Hepatic stellate cell (primary cell): ENCODE measurements at regions not wholly inside any gene's neighbourhood (a gene's known extent, or its start where the extent isn't known, plus 50 kb on each side); places are given as distances from the start of the nearest gene placed in this dataset.
A peak's percentile ranks its signal among the peaks of the same experiment; 100 is the strongest.

Experiments used
- DNase-seq: peaks from one replicate; pipeline ENCODE4 v3.0.0; 2011; ENCODE audit warnings: low spot score

GRCh38 chr2:150586858-150587257 is 99.4 kb upstream of the RND3 start:
- peak; percentile 45 for DNase-seq

GRCh38 chr2:150585221-150585971 is 97.9 kb upstream of the RND3 start:
- DNase-seq = no peak

- DNase-seq = no peak
Observed at GRCh38 chr2:150584081-150584480, 96.6 kb upstream of the RND3 start.

- DNase-seq = no peak
Observed at GRCh38 chr2:150581717-150582472, 94.4 kb upstream of the RND3 start.

- DNase-seq = no peak
Observed at GRCh38 chr2:150578481-150578880, 91.0 kb upstream of the RND3 start.

- DNase-seq = no peak
Observed at GRCh38 chr2:150575861-150576260, 88.4 kb upstream of the RND3 start.

DNA sequence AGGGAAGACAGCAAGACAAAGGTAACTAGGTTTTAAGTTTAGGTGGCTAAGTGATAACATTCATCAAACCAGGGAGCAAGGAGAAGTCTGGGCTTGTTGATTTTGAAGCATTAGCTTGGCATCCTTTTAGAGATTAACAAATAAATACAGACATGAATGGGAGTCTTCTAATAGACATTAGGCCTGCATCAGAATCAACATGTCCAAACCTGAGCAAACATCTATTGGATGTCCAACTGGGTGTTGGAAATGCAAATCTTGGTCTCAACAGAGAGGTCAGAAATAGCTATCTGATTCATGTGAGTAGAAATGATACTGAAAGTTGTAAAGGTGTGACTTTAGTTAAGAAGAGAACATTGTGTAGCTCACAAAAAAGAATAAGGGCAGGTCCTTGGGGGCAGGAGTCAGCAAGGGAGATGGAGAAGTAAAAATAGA is 85.5 kb upstream of the RND3 start:
- no peak for DNase-seq

- DNase-seq = no peak
Observed at GRCh38 chr2:150572194-150572766, 84.8 kb upstream of the RND3 start.

- no peak for DNase-seq
Observed at GRCh38 chr2:150571121-150571520, 83.7 kb upstream of the RND3 start.

DNA sequence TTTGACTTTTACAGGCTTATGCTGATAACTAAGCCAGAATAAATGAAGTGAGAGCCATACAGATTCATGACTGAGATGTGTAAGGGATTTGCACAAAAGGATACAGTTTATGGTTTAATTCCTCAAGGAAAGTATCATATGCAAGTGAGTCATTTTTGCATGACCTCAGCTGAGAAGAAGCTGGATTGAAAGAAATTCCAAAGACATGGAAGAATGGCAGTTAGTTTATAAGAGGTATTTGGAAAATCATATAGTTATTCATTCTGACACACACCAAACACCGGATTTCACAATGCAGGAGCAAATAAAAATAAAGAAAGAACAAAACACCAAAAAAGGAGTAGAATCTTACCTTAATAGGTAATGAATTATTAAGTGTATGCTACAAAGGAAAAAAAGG is 83.2 kb upstream of the RND3 start:
- DNase-seq = peak; percentile 60

- no peak for DNase-seq
Observed at GRCh38 chr2:150569761-150570160, 82.3 kb upstream of the RND3 start.

DNA sequence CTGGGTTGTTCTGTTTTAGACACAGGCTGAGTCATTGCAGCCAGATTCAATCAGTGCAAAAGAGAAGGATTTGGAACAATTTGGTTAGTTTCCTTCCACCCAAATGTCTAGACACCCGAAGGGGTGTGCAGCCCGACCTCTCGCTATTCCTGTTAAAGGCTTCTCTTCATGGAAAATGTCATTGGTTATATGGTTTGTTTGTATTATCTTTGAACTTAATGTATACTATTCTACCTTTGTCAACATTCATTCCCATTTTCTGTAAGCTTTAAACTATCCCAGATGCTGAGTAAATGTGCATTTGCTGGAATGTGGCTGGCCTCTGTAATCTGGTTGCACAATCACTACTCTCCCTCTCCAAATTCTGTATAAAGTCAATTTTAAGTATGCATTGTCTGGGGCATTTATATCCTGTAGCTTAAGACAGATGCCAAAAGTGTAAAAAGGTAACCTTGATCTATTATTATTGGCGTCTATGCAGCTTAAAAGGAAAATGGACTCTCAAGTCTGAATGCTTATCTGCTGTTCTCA is 80.4 kb upstream of the RND3 start:
- no peak for DNase-seq

DNA sequence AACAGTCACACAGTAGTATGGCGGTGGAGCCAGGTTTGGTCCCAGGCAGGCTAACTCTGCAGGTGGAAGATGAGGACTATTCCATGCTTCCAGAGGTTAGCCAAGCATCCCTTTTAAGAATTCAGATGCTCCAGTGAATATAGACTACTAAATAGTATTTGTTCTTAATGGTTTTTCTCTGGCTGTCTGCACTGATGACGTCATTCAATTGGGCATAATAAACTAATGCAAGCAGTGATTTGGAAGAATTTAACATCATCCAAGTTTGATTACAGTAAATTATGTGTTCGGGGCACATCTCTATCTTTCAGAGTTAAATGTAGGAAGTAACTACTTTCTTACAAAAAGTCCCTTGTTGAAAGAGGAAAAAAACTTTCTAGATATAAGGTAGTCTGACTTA is 78.8 kb upstream of the RND3 start:
- no peak for DNase-seq

- DNase-seq = no peak
Observed at GRCh38 chr2:150561076-150561475, 73.6 kb upstream of the RND3 start.

GRCh38 chr2:150557020-150557600 is 69.6 kb upstream of the RND3 start:
- no peak for DNase-seq

- DNase-seq = no peak
Observed at GRCh38 chr2:150555611-150556356, 68.3 kb upstream of the RND3 start.

GRCh38 chr2:150554046-150554445 is 66.6 kb upstream of the RND3 start:
- DNase-seq = no peak

GRCh38 chr2:150552041-150552820 is 64.8 kb upstream of the RND3 start:
- DNase-seq = no peak

DNA sequence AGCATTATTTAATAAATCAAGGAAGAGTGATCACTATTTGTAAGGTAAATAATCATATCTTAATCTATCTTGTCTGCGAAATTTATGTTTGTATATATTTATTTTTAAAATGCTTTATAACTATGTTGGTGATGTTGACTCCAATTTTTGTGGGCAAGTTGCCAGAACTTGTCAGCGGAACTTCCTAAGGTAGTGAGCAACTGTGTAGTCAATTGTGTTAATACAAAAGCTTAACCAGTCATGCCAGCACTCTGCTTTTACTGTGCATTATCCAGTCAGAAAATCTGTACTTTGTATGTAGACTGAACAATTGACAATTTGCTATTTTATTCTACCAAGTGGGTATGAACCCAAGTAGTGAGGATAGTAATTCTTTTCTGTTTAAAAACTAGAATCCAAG is 61.9 kb upstream of the RND3 start:
- DNase-seq = no peak

- DNase-seq = no peak
Observed at GRCh38 chr2:150548527-150548926, 61.1 kb upstream of the RND3 start.

GRCh38 chr2:150545916-150546315 is 58.4 kb upstream of the RND3 start:
- no peak for DNase-seq
